GM18907 (cell line): ENCODE measurements at regions not wholly inside any gene's neighbourhood (a gene's known extent, or its start where the extent isn't known, plus 50 kb on each side); places are given as distances from the start of the nearest gene placed in this dataset.
"Not testable (repeated sequence)": the region's sequence is repeated elsewhere in the genome, so short reads cannot be mapped to it uniquely, and the experiment has no call there.

Experiments used
- ATAC-seq: cut with Tn5 transposase; IDR thresholded peaks from one replicate; pipeline ENCODE4 v1.9.1; 2021; ENCODE audit warnings: mild to moderate bottlenecking, moderate library complexity; ENCODE audit not compliant: unreplicated experiment

GRCh38 chr6:106728296-106728870, 99.0 kb downstream of the QRSL1 start:
- ATAC-seq, result no peak

GRCh38 chr6:106727480-106728149, 98.2 kb downstream of the QRSL1 start:
- ATAC-seq, result no peak

GRCh38 chr6:106724848-106725247, 95.5 kb downstream of the QRSL1 start:
- no peak for ATAC-seq

- ATAC-seq, result no peak
Observed at GRCh38 chr6:106724337-106724736, 95.0 kb downstream of the QRSL1 start.

GRCh38 chr6:106723419-106723818, 94.0 kb downstream of the QRSL1 start:
- ATAC-seq, result not testable (repeated sequence)

- not testable (repeated sequence) for ATAC-seq
Observed at GRCh38 chr6:106721189-106721588, 91.8 kb downstream of the QRSL1 start.
